HT1080 (cell line): ENCODE measurements at regions not wholly inside any gene's neighbourhood (a gene's known extent, or its start where the extent isn't known, plus 50 kb on each side); places are given as distances from the start of the nearest gene placed in this dataset.
A peak's percentile ranks its signal among the peaks of the same experiment; 100 is the strongest.
"Not testable (repeated sequence)": the region's sequence is repeated elsewhere in the genome, so short reads cannot be mapped to it uniquely, and the experiment has no call there.

Experiments used
- DNase-seq: peaks from one replicate; pipeline ENCODE4 v3.0.0-alpha.2; 2015; ENCODE audit warnings: low read depth

DNA sequence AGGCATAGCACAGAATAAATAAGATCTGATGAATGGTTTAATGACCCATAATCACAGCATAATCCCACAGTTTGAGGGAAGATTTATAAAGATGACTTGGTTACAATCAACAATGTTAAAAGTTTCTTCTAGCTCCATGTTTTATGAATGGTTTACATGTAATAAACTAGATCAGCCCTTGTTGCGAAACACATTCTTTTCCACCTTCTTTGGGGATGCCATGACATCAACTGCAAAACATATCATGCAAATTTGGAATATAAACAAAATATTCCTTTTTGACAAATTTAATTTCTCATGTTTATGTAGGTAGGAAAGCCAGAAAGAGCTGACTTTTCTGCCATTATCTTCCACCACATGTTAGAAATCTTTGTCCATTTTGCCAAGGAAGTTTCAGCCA lies 979.5 kb downstream of the MAT2B start:
- DNase-seq = no peak

DNA sequence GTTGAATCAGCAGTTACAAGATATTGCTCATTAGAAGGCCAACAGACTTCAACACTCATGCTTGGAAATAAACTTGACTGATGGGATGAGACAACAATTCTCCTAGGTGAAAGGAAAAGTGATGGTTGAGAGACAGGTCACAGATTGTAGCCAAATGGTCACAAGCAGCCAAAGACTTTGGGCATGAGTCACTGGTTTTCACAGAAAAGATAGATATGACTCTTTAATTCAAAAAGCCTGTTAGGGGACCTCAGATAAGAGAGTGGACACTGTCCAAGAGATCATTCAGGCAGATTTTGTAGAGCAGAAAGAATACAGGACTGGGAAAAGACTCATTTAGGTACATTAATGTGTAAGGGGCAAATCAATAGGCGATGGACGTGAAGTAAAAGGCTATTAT lies 982.5 kb downstream of the MAT2B start:
- peak; percentile 4 for DNase-seq

DNA sequence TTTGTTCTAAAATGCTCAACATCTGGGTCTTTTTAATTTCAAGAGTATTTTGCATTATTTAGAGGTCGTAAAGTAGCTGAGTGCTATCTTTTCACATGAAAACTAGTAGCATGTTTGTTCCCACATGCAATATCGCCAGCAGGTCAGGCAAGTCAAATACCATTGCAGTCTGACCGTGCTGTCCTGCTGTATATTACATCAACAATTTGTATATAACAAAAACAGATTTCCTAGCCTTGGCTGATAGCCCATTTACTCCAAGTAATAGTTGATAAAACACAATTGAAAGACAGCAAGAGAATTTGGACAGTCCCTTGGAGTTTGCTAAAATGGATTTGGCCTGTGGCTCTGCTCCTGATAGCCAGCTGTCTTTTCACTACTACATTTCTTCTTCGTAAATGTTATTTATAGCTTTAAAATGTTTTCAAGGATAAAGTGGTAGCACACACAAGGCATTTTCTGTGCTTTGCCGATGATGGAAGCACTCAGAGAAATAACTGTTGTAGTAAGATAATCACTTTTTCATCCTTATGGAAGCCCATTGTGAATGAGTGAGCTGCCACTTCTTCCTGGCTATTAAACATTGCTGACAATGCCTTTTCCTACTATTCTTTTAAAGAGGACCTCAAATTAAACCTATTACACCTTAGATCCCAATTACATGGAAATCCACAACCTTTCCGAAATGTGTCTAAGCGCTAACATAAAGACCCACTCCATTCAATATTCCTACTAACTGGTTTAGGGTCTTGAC lies 992.1 kb downstream of the MAT2B start:
- no peak for DNase-seq

DNA sequence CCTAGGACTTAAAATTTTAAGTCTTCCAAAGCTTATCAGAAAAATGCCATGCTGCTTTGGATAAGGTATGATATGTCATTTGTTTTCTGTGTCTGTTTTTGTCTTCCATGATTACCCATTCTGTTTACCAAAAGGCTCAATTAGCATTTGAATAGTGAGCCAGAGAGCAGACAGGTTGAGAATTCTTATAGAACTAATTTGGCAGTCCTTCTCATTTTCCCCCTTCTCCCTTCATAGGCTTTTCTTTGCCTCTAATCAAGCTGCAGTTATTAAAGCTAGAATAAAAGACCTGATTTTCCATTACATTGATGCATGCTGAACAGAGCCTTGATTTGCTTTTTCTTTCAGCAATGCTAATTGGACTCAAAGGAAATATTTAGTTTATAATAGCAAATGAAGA lies 993.0 kb downstream of the MAT2B start:
- no peak for DNase-seq

DNA sequence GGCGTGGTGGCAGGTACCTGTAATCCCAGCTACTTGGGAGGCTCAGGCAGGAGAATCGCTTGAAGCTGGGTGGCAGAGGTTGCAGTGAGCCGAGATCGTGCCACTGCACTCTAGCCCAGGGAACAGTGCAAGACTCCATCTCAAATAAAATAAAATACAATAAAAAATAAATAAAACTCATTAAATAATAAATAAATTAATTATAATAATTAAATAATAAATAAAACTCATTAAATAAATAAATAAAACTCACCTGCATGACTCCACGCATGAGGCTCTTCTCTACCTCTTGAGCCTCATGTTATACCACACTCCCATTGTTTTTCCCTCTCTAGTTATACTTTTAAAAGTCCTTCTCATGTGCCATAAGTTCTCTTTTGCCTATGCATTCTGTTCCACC lies 995.4 kb downstream of the MAT2B start:
- no peak for DNase-seq

DNA sequence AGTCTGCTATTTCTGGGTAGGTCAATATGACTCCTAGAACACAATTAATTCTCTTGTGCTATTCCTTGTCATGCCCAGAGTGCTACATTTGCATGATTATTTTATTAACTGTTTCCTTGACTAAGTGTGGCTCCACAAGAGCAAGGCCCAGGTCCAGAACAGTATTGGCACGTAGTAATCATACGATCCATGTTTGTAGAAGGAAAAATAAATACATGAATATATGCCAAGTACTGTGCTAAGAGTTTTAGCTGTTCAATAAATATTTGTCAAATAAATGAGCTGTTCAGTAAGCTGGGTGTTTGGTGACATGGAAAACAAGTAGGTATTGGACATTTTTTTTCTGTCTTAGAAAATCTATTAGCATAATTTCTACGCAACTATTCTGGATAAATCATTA lies 995.9 kb downstream of the MAT2B start:
- no peak for DNase-seq

DNA sequence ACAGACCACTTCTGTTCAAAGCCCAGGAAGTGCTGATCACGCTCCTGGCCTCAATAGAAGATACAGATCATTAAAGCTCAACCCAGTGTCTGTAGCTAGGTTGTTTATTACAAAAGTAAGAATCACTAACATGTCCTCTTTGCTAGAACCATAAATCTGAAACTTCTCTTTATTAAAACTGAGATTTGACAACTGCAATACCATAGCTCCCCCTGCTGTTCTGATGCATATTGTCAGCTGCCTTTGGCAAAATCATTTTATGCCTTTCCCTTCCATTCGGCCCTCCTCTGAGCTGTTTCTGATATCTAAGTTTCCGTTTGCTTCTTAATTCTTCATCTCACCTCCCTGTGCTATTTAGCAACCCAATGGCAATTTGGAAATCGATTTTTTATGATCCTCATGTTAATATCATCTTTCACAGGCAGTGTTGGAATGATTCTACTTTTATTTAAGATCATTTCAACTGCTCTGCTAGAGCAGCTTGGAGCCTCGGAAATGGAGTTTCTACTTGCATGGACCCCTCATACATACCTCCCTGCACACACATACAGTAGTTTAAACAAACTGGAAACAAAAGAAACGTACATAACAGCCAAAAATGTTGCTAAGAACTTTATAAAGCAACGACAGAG lies 998.8 kb downstream of the MAT2B start:
- peak; percentile 63 for DNase-seq

DNA sequence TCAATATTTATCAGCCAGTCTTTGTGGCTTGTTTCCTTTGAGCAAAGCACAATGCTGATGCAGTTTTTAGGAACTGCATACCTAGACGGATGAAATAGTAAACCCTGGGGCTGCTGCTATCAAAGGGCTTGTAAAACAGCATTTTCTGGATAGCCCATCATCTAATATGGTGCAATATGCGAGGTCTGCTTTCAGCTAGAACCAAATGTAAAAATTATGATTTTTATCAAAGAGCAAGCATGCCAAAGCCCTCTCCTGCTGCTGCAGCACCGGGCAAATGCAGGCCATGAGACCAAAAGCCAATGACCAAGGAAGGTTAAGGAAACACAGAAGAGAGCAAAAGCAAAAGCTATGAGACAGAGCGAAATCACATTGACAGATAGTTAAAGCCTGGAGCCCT lies 1000.4 kb downstream of the MAT2B start:
- DNase-seq = no peak

DNA sequence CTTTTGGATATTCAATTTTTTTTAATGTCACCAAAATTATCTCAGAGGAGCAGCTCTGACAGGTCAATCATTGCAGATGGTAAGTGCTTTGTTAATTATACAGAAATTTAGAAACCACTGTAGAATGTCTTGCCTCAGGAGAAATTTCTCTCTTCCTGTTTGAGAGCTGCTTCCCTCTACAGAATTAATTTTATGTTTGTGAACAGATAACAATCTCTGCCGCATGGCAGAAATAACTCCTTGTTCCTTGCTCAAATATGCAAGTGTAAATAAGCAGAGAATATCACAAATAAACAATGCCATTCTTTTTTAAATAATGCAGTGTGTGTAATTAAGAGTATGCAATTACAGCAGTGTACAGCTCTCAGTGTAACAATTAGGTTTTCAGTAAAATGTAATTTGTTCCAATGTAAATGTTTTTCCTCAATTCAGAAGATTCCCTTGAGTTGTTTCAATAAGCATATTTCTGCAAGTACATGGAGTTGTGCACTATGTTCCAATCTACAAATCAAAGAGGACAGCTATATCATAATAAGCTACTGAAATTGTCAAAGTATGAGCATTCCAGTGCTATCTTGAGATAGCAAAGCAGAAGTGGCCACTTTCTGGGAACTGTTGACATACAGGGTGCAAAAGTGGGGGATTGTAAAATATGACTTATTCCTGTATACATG lies 1012.8 kb downstream of the MAT2B start:
- no peak for DNase-seq

DNA sequence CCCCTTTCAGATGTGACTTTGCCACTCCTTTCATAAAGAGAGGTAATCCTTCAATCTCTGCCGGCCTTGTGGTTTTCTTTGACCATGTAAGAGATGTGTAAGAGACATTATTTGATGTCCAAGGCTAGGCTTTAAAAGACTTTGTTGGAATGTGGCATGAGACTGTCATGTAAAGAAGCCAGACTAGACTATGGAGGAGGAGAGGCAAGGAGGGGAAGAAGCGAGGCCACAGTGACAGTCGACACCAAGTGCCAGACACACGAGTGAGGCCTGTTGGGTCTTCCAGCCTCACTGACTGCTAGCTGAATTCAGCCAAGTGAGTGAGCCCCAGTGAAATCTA lies 1013.3 kb downstream of the MAT2B start:
- no peak for DNase-seq

DNA sequence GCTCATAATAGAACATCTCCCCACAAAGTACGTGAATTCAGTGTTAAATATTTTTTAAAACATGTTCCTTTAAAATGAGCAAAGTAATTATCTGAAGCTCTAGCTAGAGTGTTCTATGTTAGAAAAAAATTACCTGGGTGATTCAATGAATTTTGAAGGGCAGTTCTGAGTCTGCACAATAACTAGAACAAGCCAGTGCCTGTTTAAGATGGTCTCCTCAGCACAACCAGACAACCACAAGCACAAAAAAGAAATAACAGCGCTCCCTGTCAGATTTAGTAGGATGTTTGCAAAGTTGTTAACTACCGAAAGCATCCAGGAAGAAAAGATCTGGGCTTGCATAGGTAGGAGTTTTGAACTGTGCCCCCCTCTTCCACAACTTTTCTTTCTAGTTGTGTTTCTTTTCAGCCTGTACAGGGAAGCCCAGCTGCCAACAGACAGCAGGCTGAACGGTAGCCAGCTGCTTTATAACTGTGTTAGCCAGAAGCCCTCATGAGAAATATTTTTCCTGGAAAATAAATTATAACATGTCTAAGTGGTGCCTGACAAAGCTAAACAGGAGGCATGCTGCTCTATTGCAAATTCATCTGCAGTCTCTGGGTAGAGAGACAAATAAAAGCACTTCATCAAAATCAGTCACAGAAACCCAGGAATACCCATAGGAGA lies 1026.9 kb downstream of the MAT2B start:
- no peak for DNase-seq

DNA sequence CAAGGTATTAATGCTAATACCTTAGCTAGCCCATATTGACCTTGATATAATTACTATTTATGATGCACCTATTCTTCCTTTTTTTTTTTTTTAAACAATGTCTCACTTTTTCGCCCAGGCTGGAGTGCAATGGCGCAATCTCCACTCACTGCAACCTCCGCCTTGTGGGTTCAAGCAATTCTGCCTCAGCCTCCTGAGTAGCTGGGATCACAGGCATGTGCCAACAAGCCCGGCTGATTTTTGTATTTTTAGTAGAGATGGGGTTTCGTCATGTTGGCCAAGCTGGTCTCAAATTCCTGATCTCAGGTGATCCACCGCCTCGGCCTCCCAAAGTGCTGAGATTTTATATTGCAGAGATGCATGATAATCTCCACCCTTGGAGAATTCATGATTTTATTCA lies 1028.0 kb downstream of the MAT2B start:
- DNase-seq = not testable (repeated sequence)

DNA sequence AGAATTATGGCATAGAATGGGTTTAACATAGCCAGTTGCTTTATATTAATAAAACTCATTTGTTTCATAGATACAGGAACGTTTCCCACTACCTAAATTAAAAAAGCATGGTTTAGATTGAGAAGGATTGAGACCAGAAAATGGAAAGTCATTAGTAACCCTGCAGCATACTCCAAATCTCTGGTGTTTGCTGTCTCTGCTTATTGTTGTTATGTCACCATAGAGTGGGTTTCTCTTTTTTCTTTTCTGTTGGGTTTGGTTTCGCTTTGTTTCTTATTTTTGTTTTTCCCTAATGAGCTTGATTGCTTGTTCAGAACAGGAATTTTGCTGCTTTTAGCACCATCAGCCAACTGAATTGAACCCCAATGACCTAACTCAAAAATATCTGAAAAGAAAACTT lies 1034.8 kb downstream of the MAT2B start:
- DNase-seq = no peak

DNA sequence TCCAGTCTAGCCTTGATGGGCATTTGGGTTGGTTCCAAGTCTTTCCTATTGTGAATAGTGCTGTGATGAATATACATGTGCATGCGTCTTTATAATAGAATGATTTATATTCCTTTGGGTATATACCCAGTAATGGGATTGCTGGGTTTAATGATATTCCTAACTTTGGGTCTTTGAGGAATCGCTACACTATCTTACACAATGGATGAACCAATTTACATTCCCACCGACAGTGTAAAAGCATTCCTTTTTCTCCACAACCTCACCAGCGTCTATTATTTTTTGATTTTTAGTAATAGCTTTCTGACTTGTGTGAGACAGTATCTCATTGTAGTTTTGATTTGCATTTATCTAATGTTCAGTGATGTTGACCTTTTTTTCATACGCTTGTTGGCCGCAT lies 1040.1 kb downstream of the MAT2B start:
- DNase-seq = no peak

DNA sequence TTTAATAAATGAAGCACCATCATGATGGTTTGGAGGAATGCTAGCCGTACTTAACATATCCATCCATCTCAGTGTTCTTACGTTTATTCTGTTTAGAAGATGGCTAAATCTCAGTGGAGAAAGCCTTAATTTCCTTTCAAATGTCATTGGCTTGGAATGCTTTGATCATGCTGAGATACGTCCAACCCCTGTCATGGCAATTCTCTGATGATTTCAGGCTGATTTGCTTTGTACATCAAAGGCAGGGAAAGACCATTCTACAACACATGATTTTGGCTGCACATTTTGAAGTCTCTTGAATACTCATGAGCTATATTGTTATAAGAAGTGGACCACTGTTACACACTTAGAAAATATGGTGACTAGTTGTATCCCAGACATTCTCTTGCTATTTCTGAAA lies 1048.4 kb downstream of the MAT2B start:
- DNase-seq = no peak

DNA sequence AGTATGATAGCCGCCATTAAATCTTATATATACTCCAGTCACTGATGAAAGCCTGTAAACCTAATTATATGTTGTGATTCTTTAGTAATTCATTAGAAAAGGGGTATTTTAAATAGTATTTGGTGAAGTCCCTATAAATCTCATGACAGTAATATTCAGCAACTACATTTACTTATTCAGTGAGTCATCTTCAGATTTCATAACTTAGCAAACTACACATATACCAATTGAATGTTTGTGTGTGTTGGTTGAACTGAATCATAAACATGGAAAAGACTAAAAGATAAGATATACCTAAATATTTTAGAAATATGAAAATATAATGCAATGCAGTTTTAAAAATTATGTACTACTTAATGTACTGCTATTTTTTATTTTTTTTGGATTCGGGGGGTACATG lies 1050.4 kb downstream of the MAT2B start:
- no peak for DNase-seq

DNA sequence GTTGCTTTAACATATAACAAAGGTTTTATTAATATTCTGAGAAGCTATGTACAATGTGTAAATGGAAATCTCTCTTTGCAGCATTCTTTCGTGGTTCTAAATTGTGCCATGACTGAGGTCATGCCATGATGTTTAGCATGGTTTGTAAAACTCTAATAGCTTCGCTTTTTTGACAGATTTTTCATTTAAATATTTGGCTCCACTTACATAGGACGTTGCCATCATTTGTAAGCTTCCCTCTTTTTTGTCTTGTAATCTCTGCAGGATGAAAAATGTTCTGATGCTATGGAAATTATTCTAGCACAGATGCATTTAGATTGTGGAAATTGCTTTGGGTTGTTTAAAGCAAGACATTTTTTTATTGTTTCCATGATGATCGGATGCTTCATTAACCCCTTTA lies 1054.8 kb downstream of the MAT2B start:
- DNase-seq = no peak

DNA sequence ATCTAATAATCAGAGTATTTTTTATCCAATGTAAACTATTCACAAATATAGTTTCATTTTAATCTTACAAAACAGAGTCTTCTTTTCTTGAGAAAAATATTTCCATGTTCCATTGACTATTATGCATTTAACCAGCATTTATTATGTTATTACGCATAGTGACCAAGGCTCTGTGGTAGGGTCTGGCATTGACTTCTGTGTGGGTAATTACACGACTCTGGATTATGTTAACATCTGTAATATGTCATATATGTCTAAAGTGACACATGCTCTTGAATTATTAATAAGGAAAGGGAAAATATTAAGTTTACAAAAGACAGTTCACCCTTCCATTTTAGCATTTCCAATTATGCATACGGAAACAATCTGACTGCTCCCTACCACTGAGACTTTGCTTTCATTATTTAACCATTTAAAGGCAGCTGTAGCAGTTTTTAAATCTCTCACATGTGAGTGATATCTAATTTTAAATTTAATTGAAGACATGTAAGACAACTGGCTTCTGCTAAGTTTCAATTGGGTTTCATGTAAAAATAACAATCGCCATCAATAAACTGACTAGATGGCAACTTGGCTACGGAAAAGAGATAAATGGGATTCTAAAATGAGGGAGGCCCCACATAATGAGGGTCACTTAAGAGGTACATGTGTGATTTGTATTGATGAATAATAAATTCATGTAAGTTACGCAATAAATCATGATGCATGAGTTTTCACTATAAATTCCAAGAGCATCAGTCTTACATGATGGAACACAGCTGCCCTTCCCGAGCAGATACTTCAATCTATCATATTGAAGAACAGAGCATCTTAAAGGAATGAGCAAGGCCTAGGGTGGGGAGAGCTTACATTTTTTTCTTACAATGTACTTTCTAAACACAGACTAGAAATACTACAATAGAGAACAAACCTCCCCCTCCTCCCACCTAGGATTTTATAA lies 1056.8 kb downstream of the MAT2B start:
- DNase-seq = no peak

DNA sequence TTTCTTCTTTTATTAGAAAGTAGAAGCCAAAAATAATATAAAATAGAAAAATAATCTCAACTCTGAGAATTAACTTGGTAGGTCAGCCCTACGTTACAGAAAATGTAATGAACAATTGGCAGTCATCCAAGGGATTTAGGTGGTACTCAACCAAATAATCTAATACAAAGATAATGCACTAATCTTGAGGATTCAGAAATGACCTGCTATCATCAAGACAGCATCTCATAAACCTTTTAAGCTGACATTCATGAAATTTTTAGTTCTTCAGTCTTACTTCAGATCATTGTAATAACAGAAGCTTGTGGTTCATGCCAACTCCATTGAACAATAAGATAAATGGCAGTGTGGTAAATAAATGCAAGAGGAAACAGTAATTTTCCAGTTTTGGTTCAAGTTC lies 1058.0 kb downstream of the MAT2B start:
- no peak for DNase-seq

DNA sequence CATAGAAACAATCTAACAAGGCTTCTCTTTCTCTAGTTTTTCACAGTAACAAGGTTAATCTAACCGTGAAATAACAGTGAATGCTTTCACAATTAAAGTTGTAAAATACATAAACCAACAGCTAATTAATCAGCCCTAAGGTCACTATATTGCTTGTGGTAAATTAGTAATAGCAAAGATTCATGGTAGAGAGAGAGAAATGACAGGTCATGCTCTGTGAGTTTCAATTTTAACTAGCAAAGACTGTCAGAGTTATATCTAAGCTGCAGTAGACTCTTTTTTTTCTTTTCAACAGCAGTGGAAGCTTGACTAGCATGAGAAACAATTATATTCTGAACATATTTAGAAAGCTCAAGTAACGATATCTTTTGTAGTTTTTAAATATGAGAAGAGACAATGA lies 1068.0 kb downstream of the MAT2B start:
- no peak for DNase-seq

DNA sequence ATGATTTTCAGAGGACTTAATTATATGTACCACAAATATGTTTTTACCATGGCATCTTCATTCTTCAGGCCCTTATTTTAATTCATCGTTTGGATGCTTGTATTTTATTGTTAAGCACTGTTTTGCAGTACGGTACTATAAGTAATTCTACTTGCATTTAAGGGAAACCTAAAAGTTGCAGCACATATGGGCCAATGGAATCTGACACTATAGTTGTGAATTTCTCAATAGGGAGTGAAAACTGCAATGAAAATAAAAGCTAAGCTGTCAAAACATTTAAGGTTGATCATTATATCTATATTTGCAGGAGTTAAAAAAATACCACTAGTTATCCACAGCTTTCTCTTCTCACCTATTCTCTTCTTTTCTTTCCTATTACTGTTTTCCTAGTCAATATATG lies 1071.8 kb downstream of the MAT2B start:
- DNase-seq = no peak
